HepG2 (cell line): ENCODE measurements at regions not wholly inside any gene's neighbourhood (a gene's known extent, or its start where the extent isn't known, plus 50 kb on each side); places are given as distances from the start of the nearest gene placed in this dataset.

Experiments
- ATAC-seq: fragments of 200-7000 bp; cut with Tn5 transposase; 3 replicates; pipeline ENCODE4 v1.9.1; 2020; ENCODE audit warnings: mild to moderate bottlenecking, moderate library complexity
- BruUV-seq: library from RNA; stranded (reverse); fragments of 400-500 nt; replicated peaks from 2 replicates; lab custom pipeline; 2021; lab: Mats Ljungman, UMichigan
- CTCF ChIA-PET: fragments of 300-600 bp; formaldehyde crosslinking; extraction: SDS; loops from one replicate; lab custom pipeline; 2021; ENCODE audit warnings: low total read pairs, inconsistent platforms, low intra/inter-chr PET ratio; lab: Yijun Ruan, JAX
- POLR2A ChIA-PET: fragments of 350-600 bp; sonication (Branson Sonifier 250); formaldehyde crosslinking; loops from one replicate; lab custom pipeline; 2020; ENCODE audit warnings: antibody characterized with exemption, inconsistent platforms; lab: Yijun Ruan, JAX
- DNase-seq: peaks from one replicate; pipeline ENCODE4 v3.0.0-alpha.2; 2015; ENCODE audit warnings: low spot score
- FAIRE-seq: peaks from 3 replicates; lab custom pipeline; 2011; peaks lifted over from hg19 to GRCh38; lab: Jason Lieb, UNC
- H2AFZ ChIP-seq: one replicate; pipeline ENCODE4 v1.6.1; 2011; ENCODE audit warnings: low read length, inconsistent platforms
- H3K27ac ChIP-seq: fragments of 300-600 bp; 3 replicates; pipeline ENCODE4 v1.8.0; 2011; ENCODE audit warnings: mixed run types, mild to moderate bottlenecking, mixed read lengths, low read length, inconsistent platforms; ENCODE audit not compliant: insufficient read depth; ENCODE audit errors: extremely low read length
- H3K27me3 ChIP-seq, 2 experiments: fragments of 200-600 bp in 1 of 2; 2 replicates in 1 of 2; 3 replicates in 1 of 2; pipeline versions ENCODE4 v1.6.0 to v1.8.0; 2011; ENCODE audit warnings: low read length in 2 of 2, mild to moderate bottlenecking in 2 of 2, moderate library complexity in 2 of 2, inconsistent platforms in 1 of 2; ENCODE audit not compliant: insufficient read depth in 2 of 2, control insufficient read depth in 1 of 2
- H3K36me3 ChIP-seq, 2 experiments: fragments of 200-600 bp in 1 of 2; replicated peaks in 1 of 2; 2 replicates in 1 of 2; 3 replicates in 1 of 2; pipeline versions ENCODE4 v1.5.1 to v1.8.0; 2011; ENCODE audit warnings: low read length in 2 of 2, inconsistent platforms in 1 of 2; ENCODE audit not compliant: insufficient read depth in 2 of 2, control insufficient read depth in 1 of 2
- H3K4me1 ChIP-seq: 2 replicates; pipeline ENCODE4 v1.5.1; 2012; ENCODE audit warnings: low read length, inconsistent platforms; ENCODE audit not compliant: insufficient read depth
- H3K4me2 ChIP-seq: 2 replicates; pipeline ENCODE4 v1.6.0; 2011; ENCODE audit warnings: low read depth, low read length, inconsistent platforms
- H3K4me3 ChIP-seq, 3 experiments: fragments of 200-600 bp in 1 of 3; sonication (generic), shearing (Covaris generic) in 1 of 3; replicated peaks in 1 of 3; 2 replicates each; pipeline ENCODE4 v1.5.1; 2011 to 2016; ENCODE audit warnings: low read length in 3 of 3, inconsistent platforms in 2 of 3, low read depth in 2 of 3, mild to moderate bottlenecking in 2 of 3, control low read depth in 1 of 3, mixed read lengths in 1 of 3; ENCODE audit not compliant: insufficient read depth in 1 of 3
- H3K79me2 ChIP-seq: one replicate; pipeline ENCODE4 v1.6.1; 2011; ENCODE audit warnings: low read length, inconsistent platforms; ENCODE audit not compliant: insufficient read depth
- H3K9ac ChIP-seq: 2 replicates; pipeline ENCODE4 v1.6.0; 2011; ENCODE audit warnings: mild to moderate bottlenecking, low read depth, low read length, inconsistent platforms; ENCODE audit not compliant: insufficient read depth
- H3K9me3 ChIP-seq: 2 replicates; pipeline ENCODE4 v1.5.1; 2012; ENCODE audit warnings: mild to moderate bottlenecking, low read length
- H4K20me1 ChIP-seq: 2 replicates; pipeline ENCODE4 v1.6.0; 2011; ENCODE audit warnings: inconsistent platforms, mild to moderate bottlenecking, low read length, moderate library complexity; ENCODE audit not compliant: insufficient read depth
- AGO1 ChIP-seq: fragments of 200-400 bp; formaldehyde crosslinking; IDR thresholded peaks from 2 replicates; pipeline ENCODE4 v1.6.1; 2017; ENCODE audit warnings: mild to moderate bottlenecking, low read depth, low read length, moderate library complexity; ENCODE audit not compliant: poor library complexity, severe bottlenecking
- ARNT ChIP-seq: fragments of 450-650 bp; IDR thresholded peaks from 2 replicates; pipeline ENCODE4 v1.6.1; 2017
- BRD4 ChIP-seq: sonication (generic); formaldehyde crosslinking; IDR thresholded peaks from 2 replicates; pipeline ENCODE4 v1.4.0; 2020; ENCODE audit warnings: missing genetic modification reagents
- ETV5 ChIP-seq: IDR thresholded peaks from 2 replicates; pipeline ENCODE4 v1.6.1; 2018; ENCODE audit warnings: missing biosample characterization, missing genetic modification reagents, inconsistent platforms, borderline replicate concordance
- JDP2 ChIP-seq: sonication (generic); formaldehyde crosslinking; IDR thresholded peaks from 2 replicates; pipeline ENCODE4 v1.8.1; 2022; ENCODE audit warnings: missing genetic modification reagents, borderline replicate concordance
- KDM5B ChIP-seq: sonication (generic); formaldehyde crosslinking; IDR thresholded peaks from 2 replicates; pipeline ENCODE4 v1.4.0; 2020; ENCODE audit warnings: missing genetic modification reagents, mild to moderate bottlenecking, borderline replicate concordance
- KLF11 ChIP-seq: IDR thresholded peaks from 2 replicates; pipeline ENCODE4 v1.6.1; 2016; ENCODE audit warnings: missing compliant biosample characterization
- KMT2B ChIP-seq: IDR thresholded peaks from 2 replicates; pipeline ENCODE4 v1.6.1; 2016; ENCODE audit warnings: missing genetic modification reagents, missing compliant biosample characterization
- NFYB ChIP-seq: sonication (generic); formaldehyde crosslinking; IDR thresholded peaks from 2 replicates; pipeline ENCODE4 v1.4.0; 2020; ENCODE audit warnings: missing genetic modification reagents
- REXO4 ChIP-seq: sonication (generic); formaldehyde crosslinking; IDR thresholded peaks from 2 replicates; pipeline ENCODE4 v1.8.0; 2022; ENCODE audit warnings: missing genetic modification reagents, mild to moderate bottlenecking, borderline replicate concordance
- RFXAP ChIP-seq: sonication (generic); formaldehyde crosslinking; IDR thresholded peaks from 2 replicates; pipeline ENCODE4 v1.4.0; 2020; ENCODE audit warnings: missing genetic modification reagents, borderline replicate concordance
- TOE1 ChIP-seq: sonication (generic); formaldehyde crosslinking; IDR thresholded peaks from 2 replicates; pipeline ENCODE4 v1.4.0; 2020; ENCODE audit warnings: mild to moderate bottlenecking, missing genetic modification reagents
- ZFX ChIP-seq: sonication (generic); formaldehyde crosslinking; IDR thresholded peaks from 2 replicates; pipeline ENCODE4 v1.4.0; 2020; ENCODE audit warnings: mild to moderate bottlenecking, low read depth, missing genetic modification reagents, moderate library complexity
- ZNF282 ChIP-seq: fragments of 450-650 bp; IDR thresholded peaks from 2 replicates; pipeline ENCODE4 v1.6.1; 2018; ENCODE audit not compliant: partially characterized antibody
- WGBS: methylation state at CpG from one replicate; pipeline ENCODE4 v1.1.6; 2017; ENCODE audit warnings: low lambda C conversion rate; 5-methylcytosine and 5-hydroxymethylcytosine counted together
- in situ Hi-C: cut with HindIII; loops from 2 replicates; pipeline ENCODE4 v1.10.0; 2017; ENCODE audit warnings: low pct_unique_long_range_greater_than_20kb; ENCODE audit not compliant: extremely low pct_ligation_motif_present
- intact Hi-C: fragments of 100-400 bp; cut with micrococcal nuclease; formaldehyde crosslinking; loops from one replicate; pipeline ENCODE4 v1.10.0; 2022; ENCODE audit not compliant: unreplicated experiment
- TF ChIP-seq, protein P1 (sequence below): sonication (generic); formaldehyde crosslinking; IDR thresholded peaks from 2 replicates; pipeline ENCODE4 v1.5.1; 2020; ENCODE audit warnings: missing genetic modification reagents, mild to moderate bottlenecking, borderline replicate concordance
- TF ChIP-seq, protein P2 (sequence below): sonication (generic); formaldehyde crosslinking; IDR thresholded peaks from 2 replicates; pipeline ENCODE4 v1.4.0; 2020; ENCODE audit warnings: missing genetic modification reagents
- TF ChIP-seq, protein P3 (sequence below): sonication (generic); formaldehyde crosslinking; IDR thresholded peaks from 2 replicates; pipeline ENCODE4 v1.5.0; 2020; ENCODE audit warnings: missing genetic modification reagents

DNA sequence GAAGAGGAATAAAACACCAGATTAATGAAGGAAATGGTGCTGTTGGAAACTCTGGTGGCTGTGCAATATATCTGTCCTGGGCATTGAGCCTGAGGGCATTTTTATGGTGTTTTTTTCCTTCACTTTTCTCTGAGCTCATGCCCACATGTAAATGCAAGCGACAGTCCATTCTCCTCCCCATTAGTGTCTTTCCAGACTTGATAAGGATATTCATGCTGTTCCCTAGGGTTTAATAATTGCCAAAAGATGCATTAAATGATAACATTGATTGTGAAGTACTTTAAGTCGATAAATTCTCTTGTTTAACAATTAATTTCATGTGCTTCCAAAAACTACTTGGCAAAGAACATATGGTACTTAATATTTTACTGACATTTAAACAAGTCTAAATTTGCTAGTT, 384.7 kb downstream of the MDFIC start (continued):
- TF ChIP-seq, protein P1, sequence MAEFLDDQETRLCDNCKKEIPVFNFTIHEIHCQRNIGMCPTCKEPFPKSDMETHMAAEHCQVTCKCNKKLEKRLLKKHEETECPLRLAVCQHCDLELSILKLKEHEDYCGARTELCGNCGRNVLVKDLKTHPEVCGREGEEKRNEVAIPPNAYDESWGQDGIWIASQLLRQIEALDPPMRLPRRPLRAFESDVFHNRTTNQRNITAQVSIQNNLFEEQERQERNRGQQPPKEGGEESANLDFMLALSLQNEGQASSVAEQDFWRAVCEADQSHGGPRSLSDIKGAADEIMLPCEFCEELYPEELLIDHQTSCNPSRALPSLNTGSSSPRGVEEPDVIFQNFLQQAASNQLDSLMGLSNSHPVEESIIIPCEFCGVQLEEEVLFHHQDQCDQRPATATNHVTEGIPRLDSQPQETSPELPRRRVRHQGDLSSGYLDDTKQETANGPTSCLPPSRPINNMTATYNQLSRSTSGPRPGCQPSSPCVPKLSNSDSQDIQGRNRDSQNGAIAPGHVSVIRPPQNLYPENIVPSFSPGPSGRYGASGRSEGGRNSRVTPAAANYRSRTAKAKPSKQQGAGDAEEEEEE (CRISPR knock-in tag): no peak
- TF ChIP-seq, protein P2, sequence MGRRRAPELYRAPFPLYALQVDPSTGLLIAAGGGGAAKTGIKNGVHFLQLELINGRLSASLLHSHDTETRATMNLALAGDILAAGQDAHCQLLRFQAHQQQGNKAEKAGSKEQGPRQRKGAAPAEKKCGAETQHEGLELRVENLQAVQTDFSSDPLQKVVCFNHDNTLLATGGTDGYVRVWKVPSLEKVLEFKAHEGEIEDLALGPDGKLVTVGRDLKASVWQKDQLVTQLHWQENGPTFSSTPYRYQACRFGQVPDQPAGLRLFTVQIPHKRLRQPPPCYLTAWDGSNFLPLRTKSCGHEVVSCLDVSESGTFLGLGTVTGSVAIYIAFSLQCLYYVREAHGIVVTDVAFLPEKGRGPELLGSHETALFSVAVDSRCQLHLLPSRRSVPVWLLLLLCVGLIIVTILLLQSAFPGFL: no peak
- no peak for TF ChIP-seq BRD4 (CRISPR knock-in tag)
- TF ChIP-seq ARNT: no peak
- no peak for TF ChIP-seq KDM5B (CRISPR knock-in tag)
- TF ChIP-seq TOE1 (CRISPR knock-in tag): no peak

DNA sequence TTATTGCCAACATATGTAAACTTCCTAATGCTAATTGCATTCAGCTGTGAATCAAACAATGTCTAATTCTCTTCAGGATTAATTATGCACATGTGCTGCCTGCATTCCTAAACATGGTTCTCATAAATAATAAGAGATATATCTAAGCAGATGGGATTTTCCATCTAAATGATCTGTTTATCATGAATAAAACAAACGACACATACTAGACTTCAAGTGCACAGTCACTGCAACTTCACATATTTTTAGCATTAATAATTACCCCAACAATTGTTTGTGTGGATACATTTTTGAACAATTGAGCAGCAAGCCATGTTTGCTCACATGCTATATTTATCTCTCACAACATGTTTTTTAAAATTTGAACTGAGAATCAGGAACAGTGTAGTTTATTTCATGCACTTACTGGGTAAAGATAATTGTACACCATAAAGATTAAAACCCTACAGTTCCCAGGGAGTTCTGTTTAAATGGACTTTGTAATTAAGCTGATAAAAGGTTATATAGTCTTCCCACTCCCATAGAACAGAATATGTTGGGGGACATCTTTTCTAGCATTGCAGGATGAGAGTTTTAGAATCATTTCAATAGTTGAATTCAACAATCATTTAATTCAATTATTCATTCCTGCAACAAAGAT, 378.5 kb downstream of the MDFIC start:
- Histone ChIP-seq H3K9ac (no peak overlapping the region), H3K4me1 (no peaks in the 10 kb centered on the region), H3K4me3 (no peak overlapping the region), H4K20me1 (no peaks in the 10 kb centered on the region), H2AFZ (no peak overlapping the region), H3K79me2 (no peaks in the 10 kb centered on the region), H3K4me2 (no peak overlapping the region), H3K27me3 (no peaks in the 10 kb centered on the region), H3K27ac (no peak overlapping the region), H3K36me3 (no peaks in the 10 kb centered on the region), H3K9me3 (no peaks in the 10 kb centered on the region)
- no peak for DNase-seq
- intact Hi-C loops (no loop called here), in situ Hi-C loops (no loop called here)
- no TSS peak for BruUV-seq
- ATAC-seq: no peak
- no peak for FAIRE-seq
- TF ChIP-seq, protein P3, sequence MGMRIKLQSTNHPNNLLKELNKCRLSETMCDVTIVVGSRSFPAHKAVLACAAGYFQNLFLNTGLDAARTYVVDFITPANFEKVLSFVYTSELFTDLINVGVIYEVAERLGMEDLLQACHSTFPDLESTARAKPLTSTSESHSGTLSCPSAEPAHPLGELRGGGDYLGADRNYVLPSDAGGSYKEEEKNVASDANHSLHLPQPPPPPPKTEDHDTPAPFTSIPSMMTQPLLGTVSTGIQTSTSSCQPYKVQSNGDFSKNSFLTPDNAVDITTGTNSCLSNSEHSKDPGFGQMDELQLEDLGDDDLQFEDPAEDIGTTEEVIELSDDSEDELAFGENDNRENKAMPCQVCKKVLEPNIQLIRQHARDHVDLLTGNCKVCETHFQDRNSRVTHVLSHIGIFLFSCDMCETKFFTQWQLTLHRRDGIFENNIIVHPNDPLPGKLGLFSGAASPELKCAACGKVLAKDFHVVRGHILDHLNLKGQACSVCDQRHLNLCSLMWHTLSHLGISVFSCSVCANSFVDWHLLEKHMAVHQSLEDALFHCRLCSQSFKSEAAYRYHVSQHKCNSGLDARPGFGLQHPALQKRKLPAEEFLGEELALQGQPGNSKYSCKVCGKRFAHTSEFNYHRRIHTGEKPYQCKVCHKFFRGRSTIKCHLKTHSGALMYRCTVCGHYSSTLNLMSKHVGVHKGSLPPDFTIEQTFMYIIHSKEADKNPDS: no peak
- TF ChIP-seq AGO1 (no peak), ETV5 (CRISPR knock-in tag) (no peak), KMT2B (CRISPR knock-in tag) (no peak), JDP2 (CRISPR knock-in tag) (no peak), NFYB (CRISPR knock-in tag) (no peak), ZNF282 (no peak), REXO4 (CRISPR knock-in tag) (no peak), KLF11 (CRISPR knock-in tag) (no peak), RFXAP (no peak), ZFX (CRISPR knock-in tag) (no peak)
- WGBS: 0% methylated on average over 1 of the region's 1 CpG
- POLR2A ChIA-PET: no interaction called here
- CTCF ChIA-PET: no interaction called here
